RWPE2 (cell line): ENCODE measurements at regions not wholly inside any gene's neighbourhood (a gene's known extent, or its start where the extent isn't known, plus 50 kb on each side); places are given as distances from the start of the nearest gene placed in this dataset.
"Not testable (repeated sequence)": the region's sequence is repeated elsewhere in the genome, so short reads cannot be mapped to it uniquely, and the experiment has no call there.

Source experiments
- ATAC-seq: fragments of 200-7000 bp; cut with Tn5 transposase; 3 replicates; pipeline ENCODE4 v1.9.1; 2021; ENCODE audit warnings: low read depth
- DNase-seq: peaks from one replicate; pipeline ENCODE4 v3.0.0-alpha.2; 2020; ENCODE audit warnings: low spot score
- H3K27ac ChIP-seq: fragments of 450-650 bp; 2 replicates; pipeline ENCODE4 v1.5.1; 2017; ENCODE audit warnings: mild to moderate bottlenecking; ENCODE audit not compliant: poor library complexity, severe bottlenecking
- H3K27me3 ChIP-seq: fragments of 250-450 bp; sonication (Bioruptor Pico); 2 replicates; pipeline ENCODE4 v1.5.1; 2021; ENCODE audit warnings: mild to moderate bottlenecking, moderate library complexity; ENCODE audit not compliant: insufficient read depth, poor library complexity, severe bottlenecking
- H3K36me3 ChIP-seq: fragments of 250-450 bp; sonication (Bioruptor Pico); 2 replicates; pipeline ENCODE4 v1.5.1; 2020; ENCODE audit warnings: low read depth, mild to moderate bottlenecking, moderate library complexity
- H3K4me1 ChIP-seq: fragments of 250-450 bp; sonication (Bioruptor Pico); 2 replicates; pipeline ENCODE4 v1.5.1; 2021; ENCODE audit warnings: mild to moderate bottlenecking, moderate library complexity; ENCODE audit not compliant: insufficient read depth, poor library complexity, severe bottlenecking
- H3K4me3 ChIP-seq: fragments of 250-450 bp; sonication (Bioruptor Pico); 2 replicates; pipeline ENCODE4 v1.5.1; 2021; ENCODE audit warnings: mild to moderate bottlenecking, moderate library complexity; ENCODE audit not compliant: severe bottlenecking
- H3K9me3 ChIP-seq: fragments of 250-450 bp; sonication (Bioruptor Pico); 2 replicates; pipeline ENCODE4 v1.5.1; 2021; ENCODE audit warnings: mild to moderate bottlenecking, moderate library complexity; ENCODE audit not compliant: severe bottlenecking
- TF ChIP-seq, protein P1 (sequence below): fragments of 450-650 bp; IDR thresholded peaks from one replicate; pipeline ENCODE4 v1.5.1; 2017; ENCODE audit warnings: mild to moderate bottlenecking, moderate library complexity; ENCODE audit not compliant: poor library complexity, severe bottlenecking

DNA sequence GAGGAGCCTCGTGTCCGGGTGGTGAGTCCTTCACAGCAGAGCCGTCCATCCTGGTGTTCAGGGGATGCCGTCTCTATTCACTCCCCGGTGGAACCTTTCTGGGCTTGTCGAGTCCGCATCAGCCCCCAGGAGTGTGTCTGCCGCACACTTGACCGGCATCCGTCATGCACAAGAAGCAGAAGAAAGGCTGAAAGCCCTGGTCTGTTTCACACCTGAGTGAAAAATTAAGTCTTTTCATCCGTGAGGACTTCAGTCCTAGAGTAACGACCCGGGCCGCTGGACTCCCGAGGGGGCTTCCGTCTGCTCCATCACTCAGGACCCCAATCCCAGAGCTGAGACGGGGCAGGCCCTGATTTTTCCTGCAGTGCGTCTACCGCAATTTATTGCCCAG is 332.2 kb downstream of the ADGRD1 start:
- not testable (repeated sequence) for H3K27ac ChIP-seq, H3K4me1 ChIP-seq, ATAC-seq, H3K36me3 ChIP-seq, H3K27me3 ChIP-seq, H3K4me3 ChIP-seq, H3K9me3 ChIP-seq
- DNase-seq: peak; percentile 23

GRCh38 chr12:131286301-131286700 is 332.6 kb downstream of the ADGRD1 start:
- peak; percentile 10 for DNase-seq
- not testable (repeated sequence) for H3K4me3 ChIP-seq, H3K27ac ChIP-seq, H3K9me3 ChIP-seq, ATAC-seq, H3K27me3 ChIP-seq, H3K36me3 ChIP-seq, H3K4me1 ChIP-seq

DNA sequence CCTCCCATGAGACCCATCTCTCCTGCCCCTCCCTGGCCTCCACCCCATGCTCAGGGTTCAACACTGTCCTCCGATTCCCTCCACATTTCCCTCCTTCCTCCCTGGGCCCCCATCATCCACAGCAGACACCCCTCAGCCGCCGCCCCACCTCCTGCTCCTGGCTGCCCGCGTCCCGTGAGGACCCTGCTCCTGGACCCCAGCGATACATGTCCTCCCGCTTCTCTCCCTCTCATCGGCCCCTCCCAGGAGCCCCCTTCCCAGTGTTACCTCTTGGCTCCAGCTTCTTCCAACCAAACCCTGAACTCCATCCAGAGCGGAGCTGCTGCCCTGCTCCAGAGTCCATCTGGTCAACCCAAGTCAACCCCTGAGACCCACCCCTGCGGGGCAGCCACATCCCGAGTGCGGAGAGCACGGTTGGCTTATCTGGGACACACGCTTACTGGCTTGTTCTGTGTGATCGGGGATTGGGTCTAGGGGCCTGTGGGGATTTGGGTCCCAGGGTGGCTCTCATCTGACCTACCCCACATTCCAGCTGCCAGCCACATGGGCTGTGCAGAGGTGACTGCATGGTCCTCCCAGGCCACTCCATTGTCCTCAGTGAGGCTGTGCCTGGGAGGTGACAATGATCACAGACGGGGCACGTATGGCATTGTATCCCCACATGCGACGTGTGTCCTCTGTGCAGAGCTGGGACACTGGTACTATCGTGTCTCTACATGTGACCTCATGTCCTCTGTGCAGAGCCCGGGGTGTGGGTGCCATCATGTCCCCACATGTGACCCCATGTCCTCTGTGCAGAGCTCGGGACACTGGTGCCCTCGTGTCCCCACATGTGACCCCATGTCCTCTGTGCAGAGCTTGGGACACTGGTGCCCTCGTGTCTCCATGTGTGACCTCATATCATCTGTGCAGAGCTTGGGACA is 333.6 kb downstream of the ADGRD1 start:
- ATAC-seq: no peak
- Histone ChIP-seq H3K4me3 (no peak overlapping the region), H3K27ac (no peak overlapping the region), H3K9me3 (no peaks in the 10 kb centered on the region), H3K27me3 (no peaks in the 10 kb centered on the region), H3K4me1 (no peaks in the 10 kb centered on the region), H3K36me3 (no peaks in the 10 kb centered on the region)
- TF ChIP-seq, protein P1, sequence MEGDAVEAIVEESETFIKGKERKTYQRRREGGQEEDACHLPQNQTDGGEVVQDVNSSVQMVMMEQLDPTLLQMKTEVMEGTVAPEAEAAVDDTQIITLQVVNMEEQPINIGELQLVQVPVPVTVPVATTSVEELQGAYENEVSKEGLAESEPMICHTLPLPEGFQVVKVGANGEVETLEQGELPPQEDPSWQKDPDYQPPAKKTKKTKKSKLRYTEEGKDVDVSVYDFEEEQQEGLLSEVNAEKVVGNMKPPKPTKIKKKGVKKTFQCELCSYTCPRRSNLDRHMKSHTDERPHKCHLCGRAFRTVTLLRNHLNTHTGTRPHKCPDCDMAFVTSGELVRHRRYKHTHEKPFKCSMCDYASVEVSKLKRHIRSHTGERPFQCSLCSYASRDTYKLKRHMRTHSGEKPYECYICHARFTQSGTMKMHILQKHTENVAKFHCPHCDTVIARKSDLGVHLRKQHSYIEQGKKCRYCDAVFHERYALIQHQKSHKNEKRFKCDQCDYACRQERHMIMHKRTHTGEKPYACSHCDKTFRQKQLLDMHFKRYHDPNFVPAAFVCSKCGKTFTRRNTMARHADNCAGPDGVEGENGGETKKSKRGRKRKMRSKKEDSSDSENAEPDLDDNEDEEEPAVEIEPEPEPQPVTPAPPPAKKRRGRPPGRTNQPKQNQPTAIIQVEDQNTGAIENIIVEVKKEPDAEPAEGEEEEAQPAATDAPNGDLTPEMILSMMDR: no peak
- DNase-seq: peak; percentile 27

GRCh38 chr12:131287938-131288764 is 334.4 kb downstream of the ADGRD1 start:
- Histone ChIP-seq H3K27me3 (no peaks in the 10 kb centered on the region), H3K4me1 (no peaks in the 10 kb centered on the region), H3K27ac (no peak overlapping the region), H3K4me3 (no peak overlapping the region), H3K9me3 (no peaks in the 10 kb centered on the region), H3K36me3 (no peaks in the 10 kb centered on the region)
- ATAC-seq (no peak), DNase-seq (no peak)
- TF ChIP-seq, protein P1: no peak

DNA sequence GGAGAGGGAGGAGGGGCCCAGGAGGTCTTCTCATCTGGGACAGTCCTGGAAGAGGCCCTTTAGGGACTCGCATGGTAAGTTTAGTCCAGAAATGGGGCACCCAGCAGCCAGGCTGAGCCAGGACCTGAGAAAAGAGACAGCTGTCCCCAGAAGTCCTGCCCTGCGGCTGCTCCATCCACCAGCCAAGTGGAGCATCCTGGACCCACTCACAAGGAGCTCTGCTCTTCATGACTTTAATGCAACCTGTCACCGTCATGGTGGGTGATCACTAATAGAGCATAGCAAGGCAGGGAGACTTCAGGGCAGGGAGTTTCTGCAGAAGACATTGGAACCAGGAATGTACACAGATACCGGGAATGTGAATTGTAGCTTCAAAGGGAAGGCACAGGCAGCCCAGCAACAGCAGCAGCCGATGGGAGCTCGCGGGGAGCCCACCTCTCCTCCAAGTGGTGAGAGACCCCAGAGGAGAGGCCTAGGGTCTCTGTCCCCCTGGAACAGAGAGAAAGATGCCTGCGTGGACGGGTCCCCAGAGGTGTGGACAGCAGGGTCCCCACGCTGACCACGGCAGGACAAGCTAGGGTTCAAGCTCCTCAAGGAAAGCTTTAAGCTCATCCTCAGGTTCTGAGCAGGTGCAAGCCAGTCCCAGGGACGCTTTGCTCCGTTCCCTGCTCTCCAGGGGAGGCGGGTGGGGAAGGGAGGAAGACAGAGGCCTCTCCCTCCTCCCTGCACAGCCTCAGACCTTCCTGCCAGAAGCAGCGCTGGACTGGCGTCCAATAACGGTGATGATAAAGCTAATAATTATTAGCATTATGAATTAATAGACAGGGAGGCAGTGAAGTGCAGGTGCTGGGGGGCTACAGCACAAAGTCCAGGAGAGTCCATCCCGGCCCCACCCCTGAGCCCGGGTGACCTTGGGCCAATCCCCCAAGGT is 335.3 kb downstream of the ADGRD1 start:
- not testable (repeated sequence) for ATAC-seq, DNase-seq, H3K9me3 ChIP-seq, H3K36me3 ChIP-seq, H3K4me1 ChIP-seq, H3K27me3 ChIP-seq, H3K4me3 ChIP-seq, H3K27ac ChIP-seq

DNA sequence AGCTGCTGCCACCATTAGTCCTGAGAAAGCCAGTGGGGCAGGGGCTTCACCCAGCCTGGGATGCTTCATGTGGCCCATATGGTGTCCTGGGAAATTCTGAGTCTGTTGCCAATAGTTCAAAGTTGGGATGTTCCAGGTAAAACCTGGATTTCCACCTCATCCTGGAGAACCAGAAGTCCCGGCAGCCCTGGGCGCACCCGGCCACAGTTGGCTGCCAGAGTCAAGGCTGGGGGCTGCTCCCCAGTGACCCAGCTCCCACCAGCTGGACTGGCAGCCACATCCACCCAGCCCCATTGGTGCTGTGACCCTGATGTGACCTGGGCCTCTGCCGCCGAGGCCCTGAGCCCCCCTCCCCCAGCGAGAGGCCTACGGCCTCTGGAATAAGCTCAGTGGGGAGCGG is 336.1 kb downstream of the ADGRD1 start:
- H3K36me3 ChIP-seq, ATAC-seq, DNase-seq, H3K4me1 ChIP-seq, H3K27me3 ChIP-seq, H3K9me3 ChIP-seq, H3K4me3 ChIP-seq, H3K27ac ChIP-seq: not testable (repeated sequence)
